ENCODE measurements at regions not wholly inside any gene's neighbourhood (a gene's known extent, or its start where the extent isn't known, plus 50 kb on each side); places are given as distances from the start of the nearest gene placed in this dataset.

GRCh38 chr1:98385652-98386051 lies 275.9 kb upstream of the SNX7 start:
- H3K36me3 Mint-ChIP-seq (ENCODE audit: low read depth, unreplicated experiment), result no peaks in the 10 kb centered on the region
- no peaks in the 10 kb centered on the region for H3K4me1 Mint-ChIP-seq (ENCODE audit: unreplicated experiment)
- H3K27ac Mint-ChIP-seq (ENCODE audit: unreplicated experiment), result no peak overlapping the region
- no peaks in the 10 kb centered on the region for H3K9me3 Mint-ChIP-seq (ENCODE audit: unreplicated experiment)
- no peak overlapping the region for H3K4me3 Mint-ChIP-seq (ENCODE audit: unreplicated experiment)
- DNase-seq (ENCODE audit: low spot score), result no peak
- peaks cover 3% of the 10 kb centered on the region for H3K27me3 Mint-ChIP-seq (ENCODE audit: unreplicated experiment)
- no peak for TF ChIP-seq CTCF (IDR thresholded peaks at IDR 0.05; ENCODE audit: unreplicated experiment)

- no peak for DNase-seq (ENCODE audit: low spot score)
- no peak overlapping the region for H3K4me3 Mint-ChIP-seq (ENCODE audit: unreplicated experiment)
- TF ChIP-seq CTCF (IDR thresholded peaks at IDR 0.05; ENCODE audit: unreplicated experiment), result no peak
- H3K36me3 Mint-ChIP-seq (ENCODE audit: low read depth, unreplicated experiment), result no peaks in the 10 kb centered on the region
- no peaks in the 10 kb centered on the region for H3K9me3 Mint-ChIP-seq (ENCODE audit: unreplicated experiment)
- no peaks in the 10 kb centered on the region for H3K27me3 Mint-ChIP-seq (ENCODE audit: unreplicated experiment)
- no peak overlapping the region for H3K27ac Mint-ChIP-seq (ENCODE audit: unreplicated experiment)
- no peaks in the 10 kb centered on the region for H3K4me1 Mint-ChIP-seq (ENCODE audit: unreplicated experiment)
Measured at GRCh38 chr1:98384461-98385141, 276.9 kb upstream of the SNX7 start.

- no peaks in the 10 kb centered on the region for H3K9me3 Mint-ChIP-seq (ENCODE audit: unreplicated experiment)
- no peak overlapping the region for H3K4me3 Mint-ChIP-seq (ENCODE audit: unreplicated experiment)
- no peaks in the 10 kb centered on the region for H3K36me3 Mint-ChIP-seq (ENCODE audit: low read depth, unreplicated experiment)
- no peaks in the 10 kb centered on the region for H3K27me3 Mint-ChIP-seq (ENCODE audit: unreplicated experiment)
- H3K27ac Mint-ChIP-seq (ENCODE audit: unreplicated experiment), result no peak overlapping the region
- no peak for TF ChIP-seq CTCF (IDR thresholded peaks at IDR 0.05; ENCODE audit: unreplicated experiment)
- no peak for DNase-seq (ENCODE audit: low spot score)
- no peaks in the 10 kb centered on the region for H3K4me1 Mint-ChIP-seq (ENCODE audit: unreplicated experiment)
Measured at GRCh38 chr1:98382986-98383740, 278.4 kb upstream of the SNX7 start.

GRCh38 chr1:98382586-98382985 lies 278.9 kb upstream of the SNX7 start:
- Mint-ChIP-seq H3K4me3 (ENCODE audit: unreplicated experiment) (no peak overlapping the region), H3K27ac (ENCODE audit: unreplicated experiment) (no peak overlapping the region), H3K36me3 (ENCODE audit: low read depth, unreplicated experiment) (no peaks in the 10 kb centered on the region), H3K27me3 (ENCODE audit: unreplicated experiment) (no peaks in the 10 kb centered on the region), H3K4me1 (ENCODE audit: unreplicated experiment) (no peaks in the 10 kb centered on the region), H3K9me3 (ENCODE audit: unreplicated experiment) (no peaks in the 10 kb centered on the region)
- TF ChIP-seq CTCF (IDR thresholded peaks at IDR 0.05; ENCODE audit: unreplicated experiment), result no peak
- no peak for DNase-seq (ENCODE audit: low spot score)

- Mint-ChIP-seq H3K4me1 (ENCODE audit: unreplicated experiment) (peaks cover 4% of the 10 kb centered on the region), H3K27me3 (ENCODE audit: unreplicated experiment) (no peaks in the 10 kb centered on the region), H3K9me3 (ENCODE audit: unreplicated experiment) (no peaks in the 10 kb centered on the region), H3K27ac (ENCODE audit: unreplicated experiment) (no peak overlapping the region), H3K36me3 (ENCODE audit: low read depth, unreplicated experiment) (no peaks in the 10 kb centered on the region), H3K4me3 (ENCODE audit: unreplicated experiment) (no peak overlapping the region)
- no peak for TF ChIP-seq CTCF (IDR thresholded peaks at IDR 0.05; ENCODE audit: unreplicated experiment)
- DNase-seq (ENCODE audit: low spot score), result no peak
Measured at GRCh38 chr1:98374098-98374497, 287.4 kb upstream of the SNX7 start.

All from endothelial cell (in vitro differentiated cells).